ENCODE measurements at regions not wholly inside any gene's neighbourhood (a gene's known extent, or its start where the extent isn't known, plus 50 kb on each side); places are given as distances from the start of the nearest gene placed in this dataset.
"Not testable (repeated sequence)": the region's sequence is repeated elsewhere in the genome, so short reads cannot be mapped to it uniquely, and the experiment has no call there.

DNA sequence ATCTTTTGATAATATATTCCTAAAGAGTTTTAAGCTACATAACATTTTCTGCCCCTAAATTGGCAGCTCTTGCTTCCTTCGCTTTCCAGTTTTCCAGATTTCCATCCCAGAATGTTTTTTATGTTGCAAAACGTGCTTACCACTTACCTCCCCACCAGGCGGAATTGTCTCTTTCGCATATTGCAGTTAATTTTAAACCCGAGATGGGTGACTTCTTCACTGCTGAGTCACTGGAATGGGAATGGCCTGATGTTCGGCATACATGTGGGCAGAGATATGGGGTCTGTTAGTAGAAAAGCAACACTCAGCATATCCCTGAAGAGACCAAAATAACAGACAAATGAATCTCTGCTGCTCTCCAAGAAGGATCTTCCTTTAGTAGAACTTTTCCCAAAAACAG is 491.2 kb downstream of the PREX1 start:
- no peak overlapping the region for H3K27ac ChIP-seq
- no peak for TF ChIP-seq ZFX (IDR thresholded peaks at IDR 0.05)
- TF ChIP-seq, protein P1, sequence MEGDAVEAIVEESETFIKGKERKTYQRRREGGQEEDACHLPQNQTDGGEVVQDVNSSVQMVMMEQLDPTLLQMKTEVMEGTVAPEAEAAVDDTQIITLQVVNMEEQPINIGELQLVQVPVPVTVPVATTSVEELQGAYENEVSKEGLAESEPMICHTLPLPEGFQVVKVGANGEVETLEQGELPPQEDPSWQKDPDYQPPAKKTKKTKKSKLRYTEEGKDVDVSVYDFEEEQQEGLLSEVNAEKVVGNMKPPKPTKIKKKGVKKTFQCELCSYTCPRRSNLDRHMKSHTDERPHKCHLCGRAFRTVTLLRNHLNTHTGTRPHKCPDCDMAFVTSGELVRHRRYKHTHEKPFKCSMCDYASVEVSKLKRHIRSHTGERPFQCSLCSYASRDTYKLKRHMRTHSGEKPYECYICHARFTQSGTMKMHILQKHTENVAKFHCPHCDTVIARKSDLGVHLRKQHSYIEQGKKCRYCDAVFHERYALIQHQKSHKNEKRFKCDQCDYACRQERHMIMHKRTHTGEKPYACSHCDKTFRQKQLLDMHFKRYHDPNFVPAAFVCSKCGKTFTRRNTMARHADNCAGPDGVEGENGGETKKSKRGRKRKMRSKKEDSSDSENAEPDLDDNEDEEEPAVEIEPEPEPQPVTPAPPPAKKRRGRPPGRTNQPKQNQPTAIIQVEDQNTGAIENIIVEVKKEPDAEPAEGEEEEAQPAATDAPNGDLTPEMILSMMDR (conservative IDR thresholded peaks at IDR 0.05) = no peak

DNA sequence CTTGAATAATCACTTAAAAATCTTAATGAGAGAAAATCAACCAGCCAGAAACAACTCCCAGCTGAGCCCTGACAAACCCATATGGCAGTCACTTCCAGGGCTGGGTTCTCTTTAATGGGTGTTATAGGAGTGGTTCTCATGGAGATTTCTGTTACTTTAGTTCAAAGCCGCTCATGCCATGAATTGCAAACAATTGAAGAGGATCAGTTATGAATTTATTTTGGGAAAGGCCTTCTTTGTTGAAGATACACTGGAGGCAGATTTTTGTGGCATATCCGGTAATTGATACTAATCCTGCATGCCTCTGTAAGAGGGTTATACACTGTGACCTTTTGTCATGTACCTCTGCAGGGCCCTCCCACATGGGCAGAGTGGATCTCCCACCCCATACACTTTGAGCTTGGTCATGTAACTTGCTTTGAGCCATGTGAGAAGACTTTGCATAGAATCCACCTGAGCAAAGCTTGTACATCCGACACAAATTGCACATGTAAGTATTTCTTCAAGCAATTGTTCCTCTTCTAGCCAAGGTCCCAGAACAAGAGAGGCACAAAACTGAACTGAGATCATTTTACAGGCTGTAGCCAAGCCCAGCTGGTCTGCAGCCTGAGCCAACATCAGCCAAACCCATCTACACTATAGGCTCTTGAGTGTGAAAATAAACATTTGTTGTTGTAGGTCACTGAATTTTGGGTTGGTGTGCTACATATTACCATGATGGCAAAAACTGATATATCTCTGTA is 492.3 kb downstream of the PREX1 start:
- no peak overlapping the region for H3K27ac ChIP-seq
- TF ChIP-seq, protein P1 (conservative IDR thresholded peaks at IDR 0.05) = no peak
- no peak for TF ChIP-seq ZFX (IDR thresholded peaks at IDR 0.05)

DNA sequence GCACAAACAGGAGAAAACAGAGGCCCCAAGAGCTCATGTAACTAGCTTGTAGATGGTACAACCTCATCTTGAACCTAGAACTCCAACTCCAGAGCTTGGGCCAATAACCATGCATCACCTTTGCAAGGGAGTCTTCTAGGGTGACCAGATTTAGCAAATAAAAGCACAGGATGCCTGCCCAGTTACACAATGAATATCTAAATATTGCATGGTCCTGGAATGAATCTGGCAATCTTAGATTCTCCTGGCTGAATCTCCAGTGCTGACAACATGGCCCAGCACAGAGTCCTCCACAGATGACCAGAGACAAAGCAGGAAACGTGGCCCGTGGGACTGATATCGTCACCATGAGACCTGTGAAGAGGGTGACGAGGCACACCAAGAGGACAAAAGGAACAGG is 494.1 kb downstream of the PREX1 start:
- H3K27ac ChIP-seq = no peak overlapping the region
- TF ChIP-seq ZFX (IDR thresholded peaks at IDR 0.05) = no peak
- TF ChIP-seq, protein P1 (conservative IDR thresholded peaks at IDR 0.05) = no peak

DNA sequence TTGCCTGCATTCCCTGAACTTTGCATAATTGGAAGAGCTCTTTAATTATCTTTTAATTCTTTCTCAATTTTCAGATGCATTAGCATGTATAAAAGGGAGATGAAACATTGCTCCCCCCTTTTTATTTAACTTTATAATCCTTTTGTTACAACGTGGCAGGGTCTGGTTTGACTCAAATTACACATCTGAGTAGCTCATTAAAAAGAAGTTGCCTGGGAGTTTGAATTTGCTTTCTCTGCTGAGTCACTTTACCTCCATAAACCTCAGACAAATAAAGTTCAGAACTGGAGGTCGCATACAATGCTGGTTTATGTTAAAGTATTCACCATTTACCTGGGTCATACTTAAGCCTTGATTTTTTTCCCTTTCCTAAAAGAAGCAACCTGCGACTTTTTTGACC is 495.2 kb downstream of the PREX1 start:
- no peak for TF ChIP-seq ZFX (IDR thresholded peaks at IDR 0.05)
- no peak overlapping the region for H3K27ac ChIP-seq

DNA sequence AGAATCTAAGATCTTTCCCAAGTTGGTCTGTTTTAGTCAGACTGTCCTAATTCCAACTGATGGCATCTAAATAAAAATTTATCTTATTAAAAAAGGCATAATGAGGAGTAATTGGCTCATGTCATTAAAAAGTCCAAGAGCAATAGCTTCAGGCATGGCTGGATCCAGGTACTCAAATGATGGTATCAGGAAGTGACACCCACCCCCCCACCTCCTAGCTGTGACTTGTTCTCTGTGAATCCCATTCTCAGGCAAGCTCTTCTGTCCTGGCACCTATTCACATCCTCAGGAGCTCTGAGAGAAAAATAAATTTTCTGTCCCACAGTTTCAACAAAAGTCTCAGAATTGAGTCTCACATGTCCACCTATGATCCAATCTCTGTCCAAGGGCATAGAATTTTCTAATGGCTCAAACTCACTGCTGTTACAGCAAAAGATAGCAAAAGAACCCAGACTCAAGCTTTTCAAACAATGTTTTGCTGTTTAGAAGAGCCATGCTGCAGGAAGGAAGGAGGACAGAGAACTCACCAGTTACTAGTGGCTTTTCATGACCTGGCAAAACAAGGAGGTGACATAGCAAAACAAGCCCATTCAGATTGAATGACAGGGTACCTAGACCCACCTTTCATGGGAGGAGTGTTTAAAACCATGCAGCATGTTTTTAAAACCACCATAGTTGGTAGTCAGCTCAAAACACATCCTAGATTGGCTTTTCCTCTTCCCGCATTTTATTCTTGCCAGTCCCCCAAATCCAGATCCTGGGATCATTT is 496.1 kb downstream of the PREX1 start:
- no peak overlapping the region for H3K27ac ChIP-seq
- no peak for TF ChIP-seq ZFX (IDR thresholded peaks at IDR 0.05)

DNA sequence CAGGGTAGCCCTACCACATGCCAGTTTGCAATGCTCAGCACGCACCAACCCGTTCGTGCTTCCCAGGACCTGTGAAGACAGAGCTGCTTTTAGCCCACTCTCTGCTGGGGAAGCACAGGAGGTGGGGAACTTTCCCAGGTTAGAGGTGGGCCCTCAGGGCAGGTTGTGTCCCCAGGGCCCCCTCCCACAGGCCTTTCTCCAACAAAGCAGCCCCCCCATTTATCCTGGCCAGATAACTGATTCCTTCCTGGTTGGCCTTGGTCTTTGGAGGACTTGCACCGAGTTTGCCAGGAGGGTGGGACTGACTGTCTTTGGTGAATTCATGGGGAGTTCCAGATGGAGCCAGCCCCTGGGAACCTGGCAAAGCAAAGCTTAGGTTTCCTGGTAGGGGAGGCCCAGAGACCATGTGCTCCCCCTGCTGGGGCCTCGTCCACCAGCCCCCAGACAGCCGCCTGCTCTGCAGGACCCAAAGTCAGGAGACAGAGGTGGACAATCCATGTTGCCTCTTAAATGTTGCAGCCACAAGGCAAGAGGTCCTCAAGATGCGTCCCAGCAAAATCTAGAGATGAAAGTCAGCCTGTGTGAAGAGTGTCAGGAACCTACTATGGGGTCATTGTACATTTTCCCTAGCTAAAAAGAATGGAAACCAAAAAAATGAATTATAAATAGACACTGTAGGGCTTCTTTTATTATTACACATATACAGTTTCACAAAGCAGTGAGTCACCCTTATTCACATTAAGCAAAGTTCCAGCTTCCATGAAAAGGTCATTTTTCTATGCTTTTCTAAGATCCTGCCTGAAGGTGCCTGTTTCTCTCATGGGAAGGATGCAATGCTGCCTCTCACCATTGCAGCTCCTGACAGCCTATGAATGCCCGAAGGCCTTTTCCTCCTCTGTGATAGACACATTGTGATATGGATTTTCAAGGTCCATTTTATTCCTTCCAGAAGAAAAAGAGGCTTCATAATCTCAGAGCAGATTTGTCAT is 497.8 kb downstream of the PREX1 start:
- no peak overlapping the region for H3K27ac ChIP-seq

DNA sequence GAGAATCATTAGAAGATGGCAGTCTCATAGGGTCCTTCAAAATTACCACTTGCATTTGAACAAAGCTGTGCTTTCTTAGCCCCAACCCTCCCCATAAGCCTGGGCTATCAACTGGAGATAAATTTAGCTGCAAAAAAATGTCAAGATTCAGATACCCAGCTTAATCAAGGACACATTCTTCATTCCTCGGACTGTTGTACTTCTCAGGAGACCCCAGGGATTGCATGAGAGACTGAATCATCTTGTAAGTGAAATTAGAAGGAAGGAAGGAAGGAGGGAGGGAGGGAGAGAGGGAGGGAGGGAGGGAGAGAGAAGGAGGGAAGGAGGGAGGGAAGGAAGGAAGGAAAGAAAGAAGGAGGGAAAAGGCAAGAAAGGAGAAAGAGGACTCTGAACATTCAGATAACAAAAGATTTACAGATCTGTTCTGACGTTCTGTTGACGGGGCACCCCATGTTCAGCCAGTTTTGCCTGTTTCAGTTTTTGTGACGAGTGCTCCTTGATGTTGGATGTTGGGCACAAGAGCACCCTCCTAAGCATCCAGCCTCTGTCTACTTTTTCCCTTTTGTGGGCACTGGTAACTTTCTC is 498.7 kb downstream of the PREX1 start:
- TF ChIP-seq, protein P1 (conservative IDR thresholded peaks at IDR 0.05) = no peak
- no peak for TF ChIP-seq ZFX (IDR thresholded peaks at IDR 0.05)
- no peak overlapping the region for H3K27ac ChIP-seq

More for the DNA sequence above, 497.8 kb downstream of the PREX1 start:
- no peak for TF ChIP-seq ZFX (IDR thresholded peaks at IDR 0.05)
- TF ChIP-seq, protein P1 (conservative IDR thresholded peaks at IDR 0.05) = peak; percentile 36

DNA sequence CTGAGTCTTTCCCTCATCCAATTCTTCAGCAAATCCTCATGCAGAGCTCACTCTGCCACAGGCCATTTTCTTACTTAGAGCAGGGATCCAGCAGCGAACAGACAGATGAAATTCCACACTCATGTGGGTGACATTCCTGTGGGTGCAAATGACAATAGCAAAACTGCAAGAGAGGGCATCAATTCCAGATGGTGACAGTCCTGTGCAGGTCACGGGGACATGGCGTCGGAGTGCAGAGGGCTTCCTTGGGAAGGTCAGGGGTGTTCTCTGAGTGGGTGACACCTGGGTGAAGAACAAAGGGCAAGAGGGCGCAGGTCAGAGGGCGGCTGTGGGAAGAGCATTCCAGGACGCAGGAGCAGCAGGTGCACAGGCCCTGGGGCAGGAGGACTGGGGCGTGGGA is 500.0 kb downstream of the PREX1 start:
- not testable (repeated sequence) for H3K27ac ChIP-seq

Data from C4-2B (cell line).